ENCODE measurements at regions not wholly inside any gene's neighbourhood (a gene's known extent, or its start where the extent isn't known, plus 50 kb on each side); places are given as distances from the start of the nearest gene placed in this dataset.

GRCh38 chr3:56976651-56977560 is 83.6 kb upstream of the SPATA12 start:
- Mint-ChIP-seq H3K27me3 (ENCODE audit: low read depth in 2 of 2) (no peaks in the 10 kb centered on the region), H3K4me1 (no peaks in the 10 kb centered on the region), H3K36me3 (no peaks in the 10 kb centered on the region), H3K4me3 (no peak overlapping the region), H3K9me3 (no peaks in the 10 kb centered on the region), H3K27ac (no peak overlapping the region)
- Histone ChIP-seq H3K9me3 (ENCODE audit: control insufficient read depth, insufficient read depth, low read length) (no peaks in the 10 kb centered on the region), H3K27ac (ENCODE audit: low read length) (no peak overlapping the region), H3K36me3 (ENCODE audit: control insufficient read depth, insufficient read depth, low read length) (no peaks in the 10 kb centered on the region), H3K27me3 (ENCODE audit: control insufficient read depth, insufficient read depth, low read length) (no peaks in the 10 kb centered on the region), H3K4me1 (ENCODE audit: control insufficient read depth, insufficient read depth, low read length) (no peaks in the 10 kb centered on the region), H3K4me3 (ENCODE audit: low read length) (no peak overlapping the region)
- no peak for ATAC-seq
- no peak for DNase-seq
- intact Hi-C loops (cut with micrococcal nuclease), result no loop called here
- 93% methylated on average over 7 of the region's 9 CpGs for WGBS (ENCODE audit: insufficient coverage)
- no peak for TF ChIP-seq CTCF (IDR thresholded peaks at IDR 0.05)

- WGBS (ENCODE audit: insufficient coverage), result no CpG with 5 or more reads among the region's 1 CpG
- Histone ChIP-seq H3K27me3 (ENCODE audit: control insufficient read depth, insufficient read depth, low read length) (no peaks in the 10 kb centered on the region), H3K4me1 (ENCODE audit: control insufficient read depth, insufficient read depth, low read length) (no peaks in the 10 kb centered on the region), H3K9me3 (ENCODE audit: control insufficient read depth, insufficient read depth, low read length) (no peaks in the 10 kb centered on the region), H3K36me3 (ENCODE audit: control insufficient read depth, insufficient read depth, low read length) (no peaks in the 10 kb centered on the region), H3K4me3 (ENCODE audit: low read length) (no peak overlapping the region), H3K27ac (ENCODE audit: low read length) (no peak overlapping the region)
- Mint-ChIP-seq H3K4me3 (no peak overlapping the region), H3K9me3 (no peaks in the 10 kb centered on the region), H3K4me1 (no peaks in the 10 kb centered on the region), H3K27me3 (ENCODE audit: low read depth in 2 of 2) (no peaks in the 10 kb centered on the region), H3K36me3 (no peaks in the 10 kb centered on the region), H3K27ac (no peak overlapping the region)
- TF ChIP-seq CTCF (IDR thresholded peaks at IDR 0.05), result no peak
- ATAC-seq (no peak), DNase-seq (no peak)
- intact Hi-C loops (cut with micrococcal nuclease), result no loop called here
These were observed 84.9 kb upstream of the SPATA12 start for GRCh38 chr3:56975567-56975966.

- intact Hi-C loops (cut with micrococcal nuclease), result no loop called here
- no peak overlapping the region for H3K27ac ChIP-seq (ENCODE audit: low read length)
- H3K9me3 Mint-ChIP-seq, result no peaks in the 10 kb centered on the region
- no peak overlapping the region for H3K27ac Mint-ChIP-seq
- 94% methylated on average over 9 of the region's 9 CpGs for WGBS (ENCODE audit: insufficient coverage)
- no peaks in the 10 kb centered on the region for H3K27me3 Mint-ChIP-seq (ENCODE audit: low read depth in 2 of 2)
- no peaks in the 10 kb centered on the region for H3K4me1 ChIP-seq (ENCODE audit: control insufficient read depth, insufficient read depth, low read length)
- no peak for DNase-seq
- H3K4me1 Mint-ChIP-seq, result no peaks in the 10 kb centered on the region
- H3K36me3 ChIP-seq (ENCODE audit: control insufficient read depth, insufficient read depth, low read length), result no peaks in the 10 kb centered on the region
- no peak overlapping the region for H3K4me3 Mint-ChIP-seq
- no peaks in the 10 kb centered on the region for H3K27me3 ChIP-seq (ENCODE audit: control insufficient read depth, insufficient read depth, low read length)
- no peaks in the 10 kb centered on the region for H3K36me3 Mint-ChIP-seq
- H3K9me3 ChIP-seq (ENCODE audit: control insufficient read depth, insufficient read depth, low read length), result no peaks in the 10 kb centered on the region
- TF ChIP-seq CTCF (IDR thresholded peaks at IDR 0.05), result no peak
- ATAC-seq, result no peak
- no peak overlapping the region for H3K4me3 ChIP-seq (ENCODE audit: low read length)
These were observed 86.1 kb upstream of the SPATA12 start for GRCh38 chr3:56974247-56974930.

All from natural killer cell (primary cell).